Hematopoietic multipotent progenitor cell treated with erythropoietin and hydrocortisone succinate and interleukin-3 and kit ligand, for 4 days (in vitro differentiated cells): ENCODE measurements at regions not wholly inside any gene's neighbourhood (a gene's known extent, or its start where the extent isn't known, plus 50 kb on each side); places are given as distances from the start of the nearest gene placed in this dataset.
A peak's percentile ranks its signal among the peaks of the same experiment; 100 is the strongest.
"Not testable (repeated sequence)": the region's sequence is repeated elsewhere in the genome, so short reads cannot be mapped to it uniquely, and the experiment has no call there.

Experiments
- DNase-seq: peaks from one replicate; pipeline ENCODE4 v3.0.0-alpha.2; 2015

- DNase-seq: no peak
Measured at GRCh38 chr5:85868070-85868469, 749.7 kb upstream of the COX7C start.

GRCh38 chr5:85893996-85894395 is 723.7 kb upstream of the COX7C start:
- DNase-seq: no peak

GRCh38 chr5:85896514-85896913 is 721.2 kb upstream of the COX7C start:
- DNase-seq: no peak

GRCh38 chr5:85906460-85906859 is 711.3 kb upstream of the COX7C start:
- no peak for DNase-seq

DNA sequence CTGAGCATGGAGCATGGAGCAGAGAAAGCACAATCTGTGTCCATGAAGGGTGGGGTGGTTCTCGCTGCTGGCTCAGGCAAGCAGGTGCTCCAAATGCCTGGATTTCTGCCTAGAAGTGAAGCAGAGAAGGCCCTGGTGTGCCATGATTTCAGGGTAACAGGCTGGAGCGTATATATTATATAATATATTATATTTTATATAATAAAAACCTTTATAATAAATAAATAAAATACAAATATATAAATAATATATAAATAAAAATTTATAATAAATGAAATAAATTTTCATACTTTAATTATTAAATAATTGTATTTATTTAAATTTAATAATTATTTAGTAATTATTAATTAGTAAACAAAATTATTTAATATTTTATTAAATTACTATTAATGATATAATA is 707.4 kb upstream of the COX7C start:
- DNase-seq: no peak

- no peak for DNase-seq
Measured at GRCh38 chr5:85920984-85921383, 696.8 kb upstream of the COX7C start.

DNA sequence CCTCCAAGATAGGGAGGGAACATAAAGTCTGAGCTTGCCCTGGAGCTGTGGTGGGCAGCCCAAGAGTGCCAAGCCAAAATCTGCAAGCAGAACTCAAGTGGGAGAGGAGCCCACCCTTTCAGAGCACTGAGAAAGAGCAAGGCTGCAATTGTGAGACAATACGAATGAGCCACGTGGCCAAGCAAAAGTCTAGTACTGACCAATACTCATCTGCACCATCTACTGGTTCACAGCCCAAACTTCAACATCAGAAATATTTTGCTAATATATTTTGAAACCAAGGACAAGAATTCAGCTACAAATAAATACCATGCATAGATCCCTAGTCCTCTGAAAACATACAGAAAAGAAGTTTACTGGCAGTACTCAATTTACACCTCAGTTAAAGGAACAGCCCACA is 696.2 kb upstream of the COX7C start:
- no peak for DNase-seq

DNA sequence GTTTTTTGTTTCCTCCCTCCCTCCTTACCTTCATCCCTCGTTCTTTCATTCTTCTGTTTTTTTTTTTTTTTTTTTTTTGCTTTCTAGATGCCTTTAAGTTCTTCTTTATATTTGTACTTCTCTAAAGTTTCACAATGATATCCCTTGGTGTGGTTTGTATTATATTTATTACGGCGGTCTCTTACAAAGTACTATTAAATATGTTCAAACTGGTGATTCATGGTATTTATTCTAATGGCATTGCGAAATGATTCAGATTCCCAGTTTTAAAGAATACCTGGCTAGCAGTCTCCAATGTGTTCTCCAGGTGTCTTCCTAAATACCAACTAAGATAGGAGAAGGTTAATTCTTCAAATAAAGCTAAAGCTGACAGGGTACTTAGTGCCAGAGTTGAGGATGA is 690.1 kb upstream of the COX7C start:
- DNase-seq: no peak

- no peak for DNase-seq
Measured at GRCh38 chr5:85929713-85930112, 688.0 kb upstream of the COX7C start.

DNA sequence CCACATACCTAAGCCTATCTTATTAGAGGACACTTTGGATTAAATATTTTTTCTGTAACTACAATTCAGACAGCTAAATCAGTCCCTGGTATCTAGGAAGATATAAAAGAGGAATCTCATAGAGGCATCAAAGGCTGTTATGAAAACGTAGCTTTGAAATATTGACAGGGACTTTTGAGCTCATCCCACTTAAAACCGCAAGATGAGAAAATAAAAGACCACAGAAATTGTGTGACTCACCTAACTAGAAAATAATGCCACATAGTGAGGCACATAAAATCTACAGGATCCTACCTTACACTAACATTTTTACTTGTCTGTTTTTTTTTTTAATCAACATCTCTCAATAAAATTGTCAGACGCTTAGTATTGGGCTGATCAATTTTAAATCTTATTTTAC is 686.5 kb upstream of the COX7C start:
- DNase-seq: no peak

DNA sequence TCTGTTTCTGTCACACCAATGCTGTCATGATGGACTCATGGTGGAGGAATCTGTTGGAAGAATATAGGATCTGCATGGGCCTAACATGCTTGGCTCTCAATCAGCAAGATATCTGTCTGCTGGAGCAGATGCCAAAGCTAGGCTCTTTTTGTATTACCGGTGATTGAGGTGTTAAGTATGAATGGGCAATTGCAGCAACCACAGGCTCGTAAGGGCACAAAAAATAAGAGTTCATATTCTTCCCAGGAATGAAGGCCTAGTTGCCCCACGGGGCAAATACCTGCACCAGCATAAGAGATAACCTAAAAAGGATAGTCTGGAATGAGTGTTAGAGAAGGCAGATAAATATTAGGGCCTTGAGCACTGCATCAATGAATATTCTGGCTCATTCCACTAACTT is 679.5 kb upstream of the COX7C start:
- DNase-seq: no peak

DNA sequence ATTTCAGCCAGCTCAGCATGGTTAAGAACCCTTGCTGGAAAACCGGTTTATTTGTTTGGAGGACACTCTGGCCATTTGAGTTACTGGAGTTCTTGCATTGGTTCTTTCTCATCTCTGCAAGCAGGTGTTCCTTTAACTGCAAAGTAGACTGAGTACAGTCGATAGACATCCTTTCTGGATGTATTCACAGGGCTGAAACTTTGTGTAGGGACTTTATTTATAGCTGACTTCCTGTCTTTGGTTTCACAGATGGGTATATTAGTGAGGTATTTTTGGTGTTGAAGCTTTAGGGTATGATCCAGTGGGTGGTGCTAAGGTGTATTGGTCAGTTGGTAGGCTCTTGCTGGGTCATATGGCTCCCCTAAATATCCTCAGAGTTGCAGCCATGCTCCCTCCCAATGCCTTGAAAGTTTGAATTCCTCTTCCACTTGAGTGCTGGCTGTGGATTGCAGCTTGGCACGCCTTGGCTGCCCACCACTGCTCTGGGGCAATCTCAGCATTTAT is 666.0 kb upstream of the COX7C start:
- no peak for DNase-seq

DNA sequence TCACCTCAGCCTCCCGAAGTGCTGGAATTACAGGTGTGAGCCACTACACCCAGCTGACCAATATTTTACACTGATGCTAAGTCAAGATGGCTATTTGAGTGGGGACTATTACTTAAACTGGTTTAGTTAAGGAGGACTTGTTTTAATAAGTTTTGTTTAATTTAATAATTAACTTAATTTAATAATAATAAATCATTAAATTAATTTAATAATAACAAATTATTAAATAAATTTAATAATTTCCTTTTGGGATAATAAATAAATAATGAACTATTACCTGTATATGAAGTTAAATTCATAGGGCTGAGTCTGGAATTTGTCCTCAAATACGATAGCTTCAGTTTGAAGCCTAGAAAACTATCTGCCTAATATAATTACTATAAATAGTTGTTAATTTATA is 665.1 kb upstream of the COX7C start:
- DNase-seq: no peak

DNA sequence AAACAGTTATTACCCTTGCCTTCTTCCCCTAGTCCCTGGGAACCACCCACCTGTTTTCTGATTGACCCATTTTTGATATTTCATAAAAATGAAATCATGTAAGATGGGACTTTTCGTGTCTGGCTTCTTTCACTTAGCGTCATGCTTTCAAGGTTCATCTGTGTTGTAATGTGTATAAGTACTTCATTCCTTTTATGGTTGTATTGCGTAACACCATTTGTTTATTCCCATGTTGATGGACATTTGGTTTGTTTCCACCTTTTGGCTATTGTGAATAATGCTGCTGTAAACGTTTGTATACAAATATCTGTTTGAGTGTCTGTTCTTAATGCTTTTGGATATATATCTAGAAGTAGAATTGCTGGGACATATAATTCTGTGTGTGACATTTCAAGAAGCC is 650.1 kb upstream of the COX7C start:
- no peak for DNase-seq

DNA sequence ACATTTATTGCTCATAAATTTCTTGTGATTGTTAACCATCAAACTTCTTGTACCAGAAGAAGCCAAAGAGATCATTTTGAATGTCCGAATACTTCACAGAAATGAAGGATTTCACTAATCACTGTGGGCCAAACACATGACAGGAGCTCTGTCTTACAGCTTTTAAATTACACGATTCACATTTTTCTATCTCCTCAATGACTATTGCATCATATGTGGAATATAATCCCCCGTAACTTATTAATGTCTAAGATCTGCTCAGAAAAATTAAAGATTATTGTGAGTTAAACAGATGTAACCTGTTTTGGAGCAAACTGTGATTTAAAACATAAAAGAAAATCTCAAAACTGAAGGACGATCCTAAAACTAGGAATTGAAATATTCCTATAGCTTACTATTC is 645.2 kb upstream of the COX7C start:
- DNase-seq: no peak

- DNase-seq: no peak
Measured at GRCh38 chr5:85985167-85985566, 632.6 kb upstream of the COX7C start.

DNA sequence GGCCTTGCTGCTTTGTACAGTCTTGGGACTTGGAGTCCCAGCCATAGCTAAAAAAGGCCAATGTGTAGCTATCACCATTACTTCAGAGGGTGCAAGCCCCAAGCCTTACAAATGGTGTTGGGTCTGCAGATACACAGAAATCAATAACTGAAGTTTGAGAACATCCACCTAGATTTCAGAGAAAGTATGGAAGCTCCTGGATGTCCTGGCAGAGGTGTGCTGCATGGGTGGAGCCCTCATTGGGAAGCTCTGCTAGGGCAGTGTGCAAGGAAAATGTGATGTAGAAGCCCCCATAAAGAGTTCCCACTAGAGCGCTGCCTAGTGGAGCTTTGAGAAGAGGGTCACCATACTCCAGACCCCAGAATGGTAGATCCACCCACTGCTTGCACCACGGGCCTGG is 626.7 kb upstream of the COX7C start:
- no peak for DNase-seq

DNA sequence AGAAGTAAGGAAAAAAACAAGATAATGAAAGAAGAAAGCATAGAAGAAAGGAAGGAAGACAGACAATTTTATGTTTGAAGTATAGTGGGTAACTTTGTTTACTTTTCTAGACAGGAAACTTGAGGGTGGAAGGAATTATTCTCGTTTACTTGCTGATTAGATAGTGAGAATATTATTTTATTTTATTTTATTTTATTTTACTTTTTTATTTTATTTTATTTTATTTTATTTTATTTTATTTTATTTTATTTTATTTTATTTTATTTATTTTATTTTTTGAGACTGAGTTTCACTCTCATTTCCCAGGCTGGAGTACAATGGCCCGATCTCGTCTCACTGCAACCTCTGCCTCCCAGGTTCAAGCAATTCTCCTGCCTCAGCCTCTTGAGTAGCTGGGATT is 623.1 kb upstream of the COX7C start:
- not testable (repeated sequence) for DNase-seq

DNA sequence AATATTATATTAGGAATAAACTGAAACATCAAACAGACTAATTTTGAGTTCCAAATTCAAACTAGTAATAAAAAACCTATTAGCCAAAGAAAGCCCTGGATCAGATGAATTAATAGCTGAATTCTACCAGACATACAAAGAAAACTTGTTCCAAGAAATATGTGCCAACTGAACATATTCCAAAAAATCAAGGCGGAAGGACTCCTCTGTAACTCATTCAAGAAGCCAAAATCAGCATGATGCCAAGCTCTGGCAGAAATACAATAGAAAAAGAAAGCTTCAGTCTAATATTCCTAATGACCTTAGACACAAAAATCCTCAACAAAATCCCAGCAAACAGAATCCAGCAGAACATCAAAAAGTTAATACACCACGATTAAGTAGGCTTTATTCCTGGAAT is 619.1 kb upstream of the COX7C start:
- DNase-seq: no peak

DNA sequence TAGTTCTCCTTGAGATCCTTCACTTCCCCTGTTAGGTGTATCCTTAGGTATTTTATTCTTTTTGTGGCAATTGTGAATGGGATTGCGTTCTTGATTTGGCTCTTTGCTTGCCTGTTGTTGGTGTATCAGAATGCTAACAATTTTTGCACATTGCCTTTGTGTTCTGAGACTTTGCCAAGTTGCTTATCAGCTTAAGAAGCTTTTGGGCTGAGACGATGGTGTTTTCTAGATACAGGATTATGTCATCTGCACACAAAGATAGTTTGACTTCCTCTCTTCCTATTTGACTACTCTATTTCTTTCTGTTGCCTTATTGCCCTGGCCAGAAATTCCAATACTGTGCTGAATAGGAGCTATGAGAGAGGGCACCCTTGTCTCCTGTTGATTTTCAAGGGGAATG is 609.4 kb upstream of the COX7C start:
- peak; percentile 1 for DNase-seq

DNA sequence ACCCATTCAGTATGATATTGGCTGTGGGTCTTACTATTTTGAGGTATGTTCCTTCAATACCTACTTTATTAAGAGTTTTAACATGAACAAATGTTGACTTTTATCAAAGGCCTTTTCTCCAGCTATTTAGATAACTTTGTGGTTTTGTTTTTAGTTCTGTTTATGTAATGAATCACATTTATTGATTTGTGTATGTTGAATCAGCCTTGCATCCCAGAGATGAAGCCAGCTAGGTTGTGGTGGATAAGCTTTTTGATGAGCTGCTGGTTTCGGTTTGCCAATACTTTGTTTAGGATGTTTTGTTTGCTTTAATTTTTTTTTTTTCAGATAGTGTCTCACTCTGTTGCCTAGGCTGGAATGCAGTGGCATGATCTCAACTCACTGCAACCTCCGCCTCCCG is 609.0 kb upstream of the COX7C start:
- DNase-seq: no peak

GRCh38 chr5:86011937-86012336 is 605.8 kb upstream of the COX7C start:
- DNase-seq: no peak

- DNase-seq: peak; percentile 1
Measured at GRCh38 chr5:86029308-86029707, 588.4 kb upstream of the COX7C start.

DNA sequence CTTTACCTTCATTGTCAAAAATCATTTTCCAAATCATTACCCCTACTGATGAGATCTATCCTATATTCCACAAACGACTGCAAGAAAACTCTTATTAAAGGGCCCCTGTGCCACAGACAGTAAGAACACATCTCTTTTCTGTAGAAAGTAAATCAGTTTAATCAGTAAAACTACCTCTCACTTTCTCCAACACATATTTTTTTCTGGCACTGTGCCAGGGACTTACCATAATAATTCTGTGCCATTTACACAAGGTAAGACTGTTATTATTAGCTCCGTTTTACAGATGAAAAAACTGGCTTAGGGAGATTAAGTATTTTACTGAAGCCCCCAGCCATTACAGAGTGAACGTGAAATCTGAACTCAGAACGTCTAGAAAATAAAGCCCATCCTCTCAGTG is 587.0 kb upstream of the COX7C start:
- no peak for DNase-seq

- DNase-seq: no peak
Measured at GRCh38 chr5:86038566-86038965, 579.2 kb upstream of the COX7C start.

- no peak for DNase-seq
Measured at GRCh38 chr5:86039351-86039750, 578.4 kb upstream of the COX7C start.
